Liver (tissue), 8 donors: ENCODE measurements at regions not wholly inside any gene's neighbourhood (a gene's known extent, or its start where the extent isn't known, plus 50 kb on each side); places are given as distances from the start of the nearest gene placed in this dataset.

Source experiments
- DNase-seq: peaks from one replicate; pipeline ENCODE4 v3.0.0-alpha.2; 2017; ENCODE audit warnings: low spot score
- H3K27ac ChIP-seq, 2 donors: one replicate each; pipeline ENCODE4 v1.7.0; 2013; ENCODE audit warnings: inconsistent platforms in 2 of 2, low read length in 2 of 2, control low read depth in 1 of 2, low read depth in 1 of 2, mild to moderate bottlenecking in 1 of 2
- H3K27me3 ChIP-seq, 4 donors: one replicate each; pipeline versions ENCODE4 v1.6.1 to v1.7.0; 2013; ENCODE audit warnings: low read length in 3 of 4, inconsistent platforms in 1 of 4, mild to moderate bottlenecking in 1 of 4, moderate library complexity in 1 of 4; ENCODE audit not compliant: control insufficient read depth in 4 of 4, insufficient read depth in 4 of 4
- H3K36me3 ChIP-seq, 4 donors: one replicate each; pipeline versions ENCODE4 v1.6.1 to v1.7.0; 2013; ENCODE audit warnings: low read length in 3 of 4, mild to moderate bottlenecking in 3 of 4, low read depth in 1 of 4, moderate library complexity in 1 of 4; ENCODE audit not compliant: control insufficient read depth in 4 of 4, insufficient read depth in 3 of 4
- H3K4me1 ChIP-seq, 4 donors: one replicate each; pipeline versions ENCODE4 v1.6.1 to v1.7.0; 2013; ENCODE audit warnings: low read length in 3 of 4, mild to moderate bottlenecking in 3 of 4, moderate library complexity in 1 of 4; ENCODE audit not compliant: control insufficient read depth in 4 of 4, insufficient read depth in 4 of 4
- H3K4me3 ChIP-seq, 3 donors: one replicate each; pipeline versions ENCODE4 v1.6.1 to v1.7.0; 2013; ENCODE audit warnings: low read length in 3 of 3, control low read depth in 1 of 3, low read depth in 1 of 3, mild to moderate bottlenecking in 1 of 3
- H3K9ac ChIP-seq, 2 donors: one replicate each; pipeline ENCODE4 v1.7.0; 2013; ENCODE audit warnings: low read length in 2 of 2, mild to moderate bottlenecking in 2 of 2, moderate library complexity in 2 of 2, control low read depth in 1 of 2, low read depth in 1 of 2
- H3K9me3 ChIP-seq, 4 donors: one replicate each; pipeline versions ENCODE4 v1.6.1 to v1.7.0; 2013; ENCODE audit warnings: low read length in 3 of 4; ENCODE audit not compliant: control insufficient read depth in 4 of 4
- CTCF ChIP-seq: fragments of 150-350 bp; IDR thresholded peaks from 2 replicates; pipeline ENCODE4 v1.5.1; 2017; ENCODE audit warnings: improper control_type of control experiment, low read depth, low read length; ENCODE audit not compliant: missing input control
- EGR1 ChIP-seq, 2 donors: IDR thresholded peaks; 2 replicates each; pipeline ENCODE4 v1.6.1; 2016 to 2018; ENCODE audit warnings: antibody characterized with exemption in 2 of 2, low read depth in 2 of 2
- FOXA2 ChIP-seq: IDR thresholded peaks from 2 replicates; pipeline ENCODE4 v1.6.1; 2016; ENCODE audit warnings: antibody characterized with exemption
- GABPA ChIP-seq, 2 donors: IDR thresholded peaks in 1 of 2; conservative IDR thresholded peaks in 1 of 2; 2 replicates each; pipeline ENCODE4 v1.6.1; 2016; ENCODE audit warnings: antibody characterized with exemption in 2 of 2, mild to moderate bottlenecking in 1 of 2, moderate library complexity in 1 of 2
- HNF4A ChIP-seq, 2 donors: conservative IDR thresholded peaks; 2 replicates each; pipeline ENCODE4 v1.6.1; 2016; ENCODE audit warnings: antibody characterized with exemption in 2 of 2, mild to moderate bottlenecking in 2 of 2
- HNF4G ChIP-seq: IDR thresholded peaks from 2 replicates; pipeline ENCODE4 v1.6.1; 2016; ENCODE audit warnings: antibody characterized with exemption
- JUND ChIP-seq, 2 donors: IDR thresholded peaks; 2 replicates each; pipeline ENCODE4 v1.6.1; 2016; ENCODE audit warnings: antibody characterized with exemption in 2 of 2
- MAX ChIP-seq: IDR thresholded peaks from 2 replicates; pipeline ENCODE4 v1.6.1; 2016; ENCODE audit warnings: antibody characterized with exemption
- NR2F2 ChIP-seq: IDR thresholded peaks from 2 replicates; pipeline ENCODE4 v1.6.1; 2016; ENCODE audit warnings: antibody characterized with exemption
- RAD21 ChIP-seq, 2 donors: IDR thresholded peaks; 2 replicates each; pipeline ENCODE4 v1.6.1; 2016; ENCODE audit warnings: antibody characterized with exemption in 2 of 2, mild to moderate bottlenecking in 2 of 2
- RXRA ChIP-seq, 2 donors: IDR thresholded peaks; 2 replicates each; pipeline ENCODE4 v1.6.1; 2017 to 2018; ENCODE audit warnings: antibody characterized with exemption in 2 of 2, mild to moderate bottlenecking in 1 of 2
- SP1 ChIP-seq: IDR thresholded peaks from 2 replicates; pipeline ENCODE4 v1.6.1; 2018; ENCODE audit warnings: antibody characterized with exemption, mild to moderate bottlenecking
- TAF1 ChIP-seq: conservative IDR thresholded peaks from 2 replicates; pipeline ENCODE4 v1.6.1; 2016; ENCODE audit warnings: antibody characterized with exemption, mild to moderate bottlenecking
- YY1 ChIP-seq: IDR thresholded peaks from 2 replicates; pipeline ENCODE4 v1.6.1; 2016; ENCODE audit warnings: antibody characterized with exemption, mild to moderate bottlenecking
- ZBTB33 ChIP-seq: IDR thresholded peaks from 2 replicates; pipeline ENCODE4 v1.6.1; 2016; ENCODE audit warnings: antibody characterized with exemption
- WGBS: extraction: QIAGEN DNeasy Blood & Tissue Kit; methylation state at CpG from one replicate; pipeline ENCODE4 v1.1.7; 2013; 5-methylcytosine and 5-hydroxymethylcytosine counted together
- TF ChIP-seq, protein P1 (sequence below): IDR thresholded peaks from 2 replicates; pipeline ENCODE4 v1.6.1; 2016; ENCODE audit warnings: antibody characterized with exemption
- donor health status: healthy.
- donor health status: healthy.
- donor health status: healthy.
- donor health status: healthy.
- donor health status: healthy.

DNA sequence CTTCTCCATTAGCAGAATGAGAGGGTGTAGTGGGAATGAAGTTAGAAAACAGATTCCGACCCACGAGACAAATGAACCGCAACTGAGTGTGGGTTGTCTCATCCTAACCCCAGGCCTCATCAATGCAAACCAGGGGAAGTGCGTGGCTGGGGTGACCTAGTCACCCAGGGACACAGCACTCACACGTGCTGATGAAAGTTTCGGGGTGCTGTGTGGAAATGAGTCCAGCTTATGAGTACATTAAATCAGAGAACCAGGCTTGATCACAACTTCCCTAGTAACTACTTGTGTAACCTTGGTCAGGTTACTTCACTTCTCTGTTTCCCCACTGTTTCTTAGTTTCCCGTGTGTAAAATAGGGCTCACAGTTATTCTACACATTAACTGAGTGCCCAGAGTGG is 95.4 kb upstream of the CDKN3 start:
- Histone ChIP-seq H3K27ac (no peak overlapping the region), H3K36me3 (no peaks in the 10 kb centered on the region), H3K4me3 (no peak overlapping the region), H3K4me1 (no peaks in the 10 kb centered on the region), H3K27me3 (peaks cover 0 to 3% (median 0%) of the 10 kb centered on the region in 4 donors), H3K9ac (no peak overlapping the region), H3K9me3 (peaks cover 0 to 2% (median 0%) of the 10 kb centered on the region in 4 donors)
- 77% methylated on average over 7 of the region's 7 CpGs for WGBS
- no peak for TF ChIP-seq RAD21 (IDR thresholded peaks at IDR 0.05)
- DNase-seq: no peak

- no peak for TF ChIP-seq FOXA2
- no peak for TF ChIP-seq NR2F2
- TF ChIP-seq ZBTB33: no peak
- TF ChIP-seq MAX: no peak
- TF ChIP-seq SP1: no peak
- TF ChIP-seq JUND (IDR thresholded peaks at IDR 0.05): no peak
- TF ChIP-seq RXRA (IDR thresholded peaks at IDR 0.05): no peak
- no peak for TF ChIP-seq CTCF
- TF ChIP-seq EGR1 (IDR thresholded peaks at IDR 0.05; ENCODE audit: low read depth in 2 of 2): no peak
- no peak for TF ChIP-seq YY1
- peaks cover 0 to 2% (median 0%) of the 10 kb centered on the region in 4 donors for H3K27me3 ChIP-seq
- H3K36me3 ChIP-seq: no peaks in the 10 kb centered on the region
- no peak overlapping the region for H3K27ac ChIP-seq
- H3K4me3 ChIP-seq: no peak overlapping the region
- DNase-seq: no peak
- no peak overlapping the region for H3K9ac ChIP-seq
- 74% methylated on average over 4 of the region's 4 CpGs for WGBS
- H3K9me3 ChIP-seq: no peaks in the 10 kb centered on the region
- H3K4me1 ChIP-seq: no peaks in the 10 kb centered on the region
Observed at GRCh38 chr14:54306806-54307205, 90.0 kb upstream of the CDKN3 start.

DNA sequence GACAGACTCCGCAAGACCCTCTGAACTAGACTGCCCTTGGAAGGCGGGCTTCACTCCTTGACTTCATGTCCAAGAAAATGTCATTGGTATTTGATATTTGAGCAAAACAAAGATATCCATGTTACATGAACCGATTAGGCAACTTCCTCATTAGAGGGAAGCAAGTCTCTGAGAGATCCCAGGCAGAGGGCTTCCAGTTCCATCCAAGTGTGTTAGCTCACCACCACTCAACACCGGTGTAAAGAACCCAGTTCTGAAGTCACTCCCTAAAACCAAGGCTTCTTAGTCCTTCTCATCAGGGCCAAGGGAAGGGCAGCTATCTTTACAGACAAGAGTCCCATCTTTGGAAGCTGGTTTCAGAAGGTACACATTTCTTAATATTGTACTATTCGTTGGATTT is 87.2 kb upstream of the CDKN3 start:
- 68% methylated on average over 5 of the region's 5 CpGs for WGBS
- Histone ChIP-seq H3K4me3 (no peak overlapping the region), H3K4me1 (no peaks in the 10 kb centered on the region), H3K27ac (no peak overlapping the region), H3K9me3 (no peaks in the 10 kb centered on the region), H3K36me3 (no peaks in the 10 kb centered on the region), H3K27me3 (peaks cover 0 to 2% (median 0%) of the 10 kb centered on the region in 4 donors), H3K9ac (no peak overlapping the region)
- DNase-seq: no peak
- TF ChIP-seq GABPA (IDR thresholded peaks at IDR 0.05 in 1 of 2, conservative IDR thresholded peaks at IDR 0.05 in 1 of 2) (no peak), HNF4G (no peak), RAD21 (IDR thresholded peaks at IDR 0.05) (no peak), RXRA (IDR thresholded peaks at IDR 0.05) (no peak), MAX (no peak), ZBTB33 (no peak), JUND (IDR thresholded peaks at IDR 0.05) (no peak), TAF1 (no peak), YY1 (no peak), HNF4A (conservative IDR thresholded peaks at IDR 0.05) (no peak), CTCF (no peak)
- TF ChIP-seq, protein P1, sequence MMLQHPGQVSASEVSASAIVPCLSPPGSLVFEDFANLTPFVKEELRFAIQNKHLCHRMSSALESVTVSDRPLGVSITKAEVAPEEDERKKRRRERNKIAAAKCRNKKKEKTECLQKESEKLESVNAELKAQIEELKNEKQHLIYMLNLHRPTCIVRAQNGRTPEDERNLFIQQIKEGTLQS: no peak
